ENCODE measurements at regions not wholly inside any gene's neighbourhood (a gene's known extent, or its start where the extent isn't known, plus 50 kb on each side); places are given as distances from the start of the nearest gene placed in this dataset.
A peak's percentile ranks its signal among the peaks of the same experiment; 100 is the strongest.

DNA sequence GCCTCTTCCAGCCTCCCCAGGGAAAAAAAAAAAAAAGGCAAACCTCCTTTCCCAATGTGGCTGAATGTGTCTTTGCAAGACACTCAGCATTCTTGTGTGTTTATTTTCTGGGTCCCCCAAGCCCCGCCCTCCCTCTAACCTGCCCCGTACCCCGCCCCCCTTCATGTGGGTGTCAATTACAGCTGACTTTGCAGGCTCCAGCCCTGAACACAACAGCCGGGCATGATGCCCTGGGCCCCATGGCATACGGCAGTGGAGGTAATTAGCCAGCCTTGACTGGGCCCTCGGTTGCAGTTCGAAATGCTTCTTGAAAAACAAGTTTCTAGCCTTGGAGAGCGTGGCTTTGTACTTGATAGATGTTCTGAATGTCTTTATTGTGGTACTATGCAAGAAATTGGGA lies 354.7 kb upstream of the RBFOX1 start:
- Histone ChIP-seq H3K9me3 (replicated peaks; ENCODE audit: control insufficient read depth, low read depth, low read length) (no peaks in the 10 kb centered on the region), H3K27me3 (ENCODE audit: control insufficient read depth, insufficient read depth, low read length) (no peaks in the 10 kb centered on the region), H3K4me1 (ENCODE audit: control insufficient read depth, insufficient read depth, low read length) (no peaks in the 10 kb centered on the region), H3K27ac (ENCODE audit: low read length) (no peak overlapping the region), H3K36me3 (ENCODE audit: control insufficient read depth, insufficient read depth, low read length) (no peaks in the 10 kb centered on the region), H3K4me3 (ENCODE audit: low read length) (no peak overlapping the region)
- 44% methylated on average over 6 of the region's 8 CpGs for WGBS (ENCODE audit: insufficient coverage)
- DNase-seq, result no peak

DNA sequence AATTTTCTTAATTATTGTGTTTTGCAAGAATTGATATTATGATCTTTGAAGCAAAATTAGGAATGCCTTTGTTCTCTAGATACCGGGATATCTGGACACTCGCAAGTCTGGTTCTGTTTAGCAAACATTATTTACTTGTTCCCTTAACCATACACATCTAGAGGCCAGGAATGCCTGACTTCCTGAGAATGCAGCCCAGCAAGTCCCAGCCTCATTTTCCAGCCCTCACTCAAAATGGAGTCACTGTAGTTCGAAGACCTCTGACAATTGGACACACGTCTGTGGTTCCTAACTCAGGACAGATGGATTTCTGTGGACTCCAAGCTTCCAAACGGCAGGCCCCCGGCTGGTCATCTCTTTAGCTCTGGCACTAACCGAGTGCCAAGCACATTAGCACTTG lies 355.4 kb upstream of the RBFOX1 start:
- Histone ChIP-seq H3K4me3 (ENCODE audit: low read length) (no peak overlapping the region), H3K27ac (ENCODE audit: low read length) (no peak overlapping the region)

DNA sequence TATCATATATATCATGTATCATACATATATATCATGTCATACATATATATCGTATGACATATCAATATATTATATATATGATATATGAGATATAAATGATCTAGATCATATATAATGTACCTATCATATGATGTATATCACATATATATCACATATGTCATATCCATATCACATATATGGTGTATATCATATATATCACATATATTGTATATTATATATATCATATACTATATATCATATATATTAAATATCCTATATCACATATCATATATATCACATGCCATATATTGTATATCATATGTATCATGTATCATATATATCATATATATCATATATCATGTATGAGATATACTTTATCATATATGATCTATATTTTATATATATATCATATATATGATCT lies 355.9 kb upstream of the RBFOX1 start:
- Histone ChIP-seq H3K36me3 (ENCODE audit: control insufficient read depth, insufficient read depth, low read length) (no peaks in the 10 kb centered on the region), H3K4me3 (ENCODE audit: low read length) (no peak overlapping the region), H3K9me3 (replicated peaks; ENCODE audit: control insufficient read depth, low read depth, low read length) (no peaks in the 10 kb centered on the region), H3K27me3 (ENCODE audit: control insufficient read depth, insufficient read depth, low read length) (no peaks in the 10 kb centered on the region), H3K27ac (ENCODE audit: low read length) (no peak overlapping the region), H3K4me1 (ENCODE audit: control insufficient read depth, insufficient read depth, low read length) (no peaks in the 10 kb centered on the region)
- no peak for DNase-seq
- no CpG with 5 or more reads among the region's 1 CpG for WGBS (ENCODE audit: insufficient coverage)

More for the DNA sequence above, 355.4 kb upstream of the RBFOX1 start:
- 75% methylated on average over 6 of the region's 7 CpGs for WGBS (ENCODE audit: insufficient coverage)
- H3K36me3 ChIP-seq (ENCODE audit: control insufficient read depth, insufficient read depth, low read length), result no peaks in the 10 kb centered on the region
- no peak for DNase-seq
- H3K27me3 ChIP-seq (ENCODE audit: control insufficient read depth, insufficient read depth, low read length), result no peaks in the 10 kb centered on the region
- no peaks in the 10 kb centered on the region for H3K4me1 ChIP-seq (ENCODE audit: control insufficient read depth, insufficient read depth, low read length)
- H3K9me3 ChIP-seq (replicated peaks; ENCODE audit: control insufficient read depth, low read depth, low read length), result no peaks in the 10 kb centered on the region

DNA sequence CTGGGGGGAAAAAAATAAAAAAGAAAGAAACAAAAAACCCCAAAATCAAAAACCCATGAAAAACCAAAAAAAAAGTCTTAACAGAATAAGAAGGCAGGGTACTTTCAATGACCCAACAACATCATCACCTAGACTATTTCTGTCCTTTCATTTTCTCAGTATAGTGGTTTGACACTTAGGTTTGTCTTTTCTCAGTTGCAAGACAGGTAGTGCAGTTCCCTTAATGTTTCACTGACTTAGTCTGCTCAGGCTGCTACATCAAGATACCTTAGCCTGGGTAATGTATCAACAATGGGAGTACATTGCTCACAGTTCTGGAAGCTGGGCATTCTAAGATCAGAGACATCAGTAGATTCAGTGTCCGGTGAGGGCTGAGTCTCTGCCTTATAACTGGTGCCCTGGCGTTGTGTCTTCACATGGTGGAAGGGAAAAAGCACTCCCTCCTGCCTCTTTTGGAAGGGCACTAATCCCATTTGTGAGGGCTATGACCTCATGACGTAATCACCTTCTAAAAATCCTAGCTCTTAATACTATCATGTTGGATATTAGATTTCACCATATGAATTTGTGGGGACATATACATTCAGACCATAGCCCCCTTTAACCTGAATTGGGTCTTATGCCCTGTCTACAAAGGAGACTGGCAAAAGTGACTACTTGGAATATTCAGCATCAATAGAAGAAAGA lies 362.3 kb upstream of the RBFOX1 start:
- no CpG with 5 or more reads among the region's 3 CpGs for WGBS (ENCODE audit: insufficient coverage)
- Histone ChIP-seq H3K36me3 (ENCODE audit: control insufficient read depth, insufficient read depth, low read length) (no peaks in the 10 kb centered on the region), H3K4me3 (ENCODE audit: low read length) (no peak overlapping the region), H3K9me3 (replicated peaks; ENCODE audit: control insufficient read depth, low read depth, low read length) (no peaks in the 10 kb centered on the region), H3K27me3 (ENCODE audit: control insufficient read depth, insufficient read depth, low read length) (peaks cover 2% of the 10 kb centered on the region), H3K27ac (ENCODE audit: low read length) (no peak overlapping the region), H3K4me1 (ENCODE audit: control insufficient read depth, insufficient read depth, low read length) (no peaks in the 10 kb centered on the region)
- DNase-seq, result no peak

DNA sequence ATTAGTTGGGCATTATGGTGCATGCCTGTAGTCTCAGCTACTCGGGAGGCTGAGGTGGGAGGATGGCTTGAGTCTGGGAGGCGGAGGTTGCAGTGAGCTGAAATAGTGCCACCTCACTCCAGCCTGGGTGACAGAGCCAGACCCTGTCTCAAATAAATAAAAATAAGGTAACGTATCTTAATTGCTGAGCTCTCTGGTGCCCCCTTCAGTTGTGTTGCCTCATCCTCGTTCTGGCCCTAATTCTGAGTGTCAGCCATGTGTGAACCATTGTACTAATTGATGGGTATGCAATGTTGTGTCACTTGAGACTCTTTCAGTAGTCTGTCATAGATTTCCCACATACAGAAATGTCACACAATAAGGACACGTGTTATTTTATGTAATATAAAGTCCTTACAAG lies 363.1 kb upstream of the RBFOX1 start:
- Histone ChIP-seq H3K27ac (ENCODE audit: low read length) (no peak overlapping the region), H3K4me3 (ENCODE audit: low read length) (no peak overlapping the region), H3K4me1 (ENCODE audit: control insufficient read depth, insufficient read depth, low read length) (no peaks in the 10 kb centered on the region), H3K36me3 (ENCODE audit: control insufficient read depth, insufficient read depth, low read length) (no peaks in the 10 kb centered on the region), H3K27me3 (ENCODE audit: control insufficient read depth, insufficient read depth, low read length) (peaks cover 2% of the 10 kb centered on the region), H3K9me3 (replicated peaks; ENCODE audit: control insufficient read depth, low read depth, low read length) (no peaks in the 10 kb centered on the region)
- no peak for DNase-seq
- WGBS (ENCODE audit: insufficient coverage), result 90% methylated on average over 2 of the region's 5 CpGs

DNA sequence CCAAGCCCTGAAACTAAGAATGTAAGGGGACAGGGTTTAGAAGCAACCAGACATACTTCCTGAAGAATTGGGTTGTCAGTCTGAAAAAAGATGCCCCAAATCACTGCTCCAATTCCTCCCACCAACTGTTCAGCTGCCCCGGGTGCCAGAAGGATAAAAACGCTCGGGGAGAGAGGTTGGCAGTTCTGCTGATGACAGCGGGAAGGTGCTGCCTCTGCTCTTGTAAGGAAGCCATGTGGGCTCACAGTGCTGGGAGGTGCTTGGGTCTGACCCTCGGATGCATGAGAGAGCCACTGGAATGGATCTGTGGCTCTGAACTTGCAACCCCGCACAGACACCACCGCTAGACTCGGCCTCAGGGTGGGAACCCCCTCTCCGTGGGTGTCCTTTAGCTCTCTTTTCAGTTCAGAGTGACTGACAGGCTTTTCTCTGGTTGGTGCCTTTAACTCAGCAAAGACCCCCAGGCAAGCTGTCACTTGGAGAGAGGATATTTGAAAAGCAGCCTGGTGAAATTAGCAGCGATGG lies 364.8 kb upstream of the RBFOX1 start:
- WGBS (ENCODE audit: insufficient coverage), result 49% methylated on average over 9 of the region's 10 CpGs
- H3K27ac ChIP-seq (ENCODE audit: low read length), result no peak overlapping the region
- H3K9me3 ChIP-seq (replicated peaks; ENCODE audit: control insufficient read depth, low read depth, low read length), result no peaks in the 10 kb centered on the region
- peaks cover 2% of the 10 kb centered on the region for H3K27me3 ChIP-seq (ENCODE audit: control insufficient read depth, insufficient read depth, low read length)
- DNase-seq, result no peak
- H3K4me1 ChIP-seq (ENCODE audit: control insufficient read depth, insufficient read depth, low read length), result no peaks in the 10 kb centered on the region
- no peaks in the 10 kb centered on the region for H3K36me3 ChIP-seq (ENCODE audit: control insufficient read depth, insufficient read depth, low read length)
- no peak overlapping the region for H3K4me3 ChIP-seq (ENCODE audit: low read length)

DNA sequence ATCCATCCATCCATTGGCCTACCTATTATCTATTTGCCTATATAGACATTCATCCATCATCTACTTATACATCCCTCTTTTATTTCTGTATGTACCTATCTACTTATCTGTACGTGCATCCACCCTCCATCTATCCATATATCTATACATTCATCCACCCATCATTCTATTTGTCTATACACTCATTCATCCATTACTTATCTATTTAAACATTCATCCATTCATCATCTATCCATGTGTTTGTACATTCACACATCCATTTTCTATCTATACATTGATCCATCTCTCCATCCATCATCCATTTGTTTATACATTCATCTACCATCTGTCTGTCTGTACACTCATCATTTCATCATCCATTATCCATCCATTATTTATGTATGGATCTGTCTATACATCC lies 365.7 kb upstream of the RBFOX1 start:
- Histone ChIP-seq H3K27me3 (ENCODE audit: control insufficient read depth, insufficient read depth, low read length) (peaks cover 2% of the 10 kb centered on the region), H3K27ac (ENCODE audit: low read length) (no peak overlapping the region), H3K4me3 (ENCODE audit: low read length) (no peak overlapping the region), H3K36me3 (ENCODE audit: control insufficient read depth, insufficient read depth, low read length) (no peaks in the 10 kb centered on the region), H3K4me1 (ENCODE audit: control insufficient read depth, insufficient read depth, low read length) (no peaks in the 10 kb centered on the region), H3K9me3 (replicated peaks; ENCODE audit: control insufficient read depth, low read depth, low read length) (no peaks in the 10 kb centered on the region)
- no peak for DNase-seq
- 50% methylated on average over 1 of the region's 1 CpG for WGBS (ENCODE audit: insufficient coverage)

DNA sequence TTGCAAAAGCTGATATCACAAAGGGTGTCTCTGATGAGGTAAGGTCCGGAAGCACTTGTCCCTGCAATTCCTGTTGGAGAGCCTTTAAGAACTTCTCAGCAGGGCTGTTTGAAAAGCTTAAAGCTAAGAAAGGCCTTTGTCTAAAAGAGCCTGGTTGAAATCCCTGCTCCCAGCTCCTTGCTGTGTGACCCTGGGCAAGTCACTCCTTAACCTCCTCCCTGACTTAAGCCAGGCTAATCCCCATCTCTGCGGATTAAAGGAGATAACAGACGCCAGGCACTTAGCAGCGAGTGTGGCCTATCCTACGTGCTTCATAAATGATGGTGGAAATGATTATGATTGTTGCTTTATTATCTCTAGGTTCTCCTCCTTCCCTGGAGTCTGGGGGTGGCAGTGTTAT lies 368.0 kb upstream of the RBFOX1 start:
- Histone ChIP-seq H3K27me3 (ENCODE audit: control insufficient read depth, insufficient read depth, low read length) (peaks cover 2% of the 10 kb centered on the region), H3K4me3 (ENCODE audit: low read length) (no peak overlapping the region), H3K27ac (ENCODE audit: low read length) (no peak overlapping the region), H3K36me3 (ENCODE audit: control insufficient read depth, insufficient read depth, low read length) (no peaks in the 10 kb centered on the region), H3K9me3 (replicated peaks; ENCODE audit: control insufficient read depth, low read depth, low read length) (no peaks in the 10 kb centered on the region), H3K4me1 (ENCODE audit: control insufficient read depth, insufficient read depth, low read length) (no peaks in the 10 kb centered on the region)
- 67% methylated on average over 1 of the region's 5 CpGs for WGBS (ENCODE audit: insufficient coverage)
- DNase-seq, result no peak

DNA sequence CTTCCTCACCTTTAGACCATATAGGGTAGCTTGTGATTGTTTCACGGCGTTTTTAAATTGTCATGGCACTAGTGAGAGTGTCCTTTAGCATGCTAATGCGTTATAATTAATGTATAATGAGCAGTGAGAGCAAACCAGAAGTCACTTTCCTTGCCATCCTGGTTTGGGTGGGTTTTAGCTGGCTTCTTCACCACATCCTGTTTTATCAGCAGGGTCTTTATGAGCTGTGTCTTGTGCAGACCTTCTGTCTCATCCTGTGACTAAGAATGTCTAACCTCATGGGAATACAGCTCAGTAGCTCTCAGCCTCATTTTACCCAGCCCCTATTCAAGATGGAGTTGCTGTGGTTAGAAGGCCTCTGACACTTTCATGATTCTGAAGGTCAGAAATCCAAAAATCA lies 370.9 kb upstream of the RBFOX1 start:
- Histone ChIP-seq H3K27me3 (ENCODE audit: control insufficient read depth, insufficient read depth, low read length) (no peaks in the 10 kb centered on the region), H3K4me1 (ENCODE audit: control insufficient read depth, insufficient read depth, low read length) (no peaks in the 10 kb centered on the region), H3K27ac (ENCODE audit: low read length) (no peak overlapping the region), H3K36me3 (ENCODE audit: control insufficient read depth, insufficient read depth, low read length) (no peaks in the 10 kb centered on the region), H3K4me3 (ENCODE audit: low read length) (no peak overlapping the region), H3K9me3 (replicated peaks; ENCODE audit: control insufficient read depth, low read depth, low read length) (no peaks in the 10 kb centered on the region)
- no peak for DNase-seq
- WGBS (ENCODE audit: insufficient coverage), result no CpG with 5 or more reads among the region's 3 CpGs

DNA sequence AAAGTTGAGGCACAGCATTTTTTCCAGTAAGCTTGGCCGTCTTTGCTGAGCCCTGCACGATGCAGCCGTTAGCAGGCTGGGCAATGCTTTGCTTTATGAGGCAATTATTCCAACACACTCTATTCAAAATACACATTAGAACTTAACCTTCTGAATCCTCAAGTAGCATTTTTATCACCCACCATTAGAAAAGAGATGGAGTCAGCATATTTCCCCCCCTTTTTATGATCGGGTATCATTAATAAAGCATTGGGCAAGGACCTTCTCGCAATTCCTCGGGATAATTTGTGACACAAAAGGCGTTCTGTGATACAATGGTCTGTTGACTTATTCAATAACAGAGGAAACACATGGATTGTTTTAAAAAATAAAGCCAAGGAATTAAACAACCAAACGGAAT lies 374.5 kb upstream of the RBFOX1 start:
- Histone ChIP-seq H3K4me3 (ENCODE audit: low read length) (no peak overlapping the region), H3K27ac (ENCODE audit: low read length) (no peak overlapping the region), H3K27me3 (ENCODE audit: control insufficient read depth, insufficient read depth, low read length) (no peaks in the 10 kb centered on the region), H3K9me3 (replicated peaks; ENCODE audit: control insufficient read depth, low read depth, low read length) (no peaks in the 10 kb centered on the region), H3K4me1 (ENCODE audit: control insufficient read depth, insufficient read depth, low read length) (no peaks in the 10 kb centered on the region), H3K36me3 (ENCODE audit: control insufficient read depth, insufficient read depth, low read length) (no peaks in the 10 kb centered on the region)
- WGBS (ENCODE audit: insufficient coverage), result 60% methylated on average over 4 of the region's 8 CpGs
- DNase-seq, result no peak

DNA sequence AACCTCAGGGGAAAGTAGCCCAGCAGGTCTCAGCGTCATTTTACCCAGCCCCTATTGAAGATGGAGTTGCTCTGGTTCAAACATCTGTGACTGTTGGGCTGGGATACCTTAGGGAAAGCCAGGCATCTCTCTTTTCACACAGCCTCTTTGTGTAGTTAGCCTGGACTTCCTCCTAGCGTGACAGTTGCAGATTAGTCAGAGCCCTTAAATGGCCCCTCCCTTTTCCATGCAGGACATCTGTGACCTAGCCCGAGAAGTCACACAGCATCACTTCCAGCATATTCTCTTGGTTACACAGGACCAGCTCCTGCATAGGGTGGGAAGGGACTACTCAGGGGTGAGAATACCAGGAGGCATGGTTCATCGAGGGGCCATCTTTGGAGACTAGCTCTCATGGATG lies 375.0 kb upstream of the RBFOX1 start:
- peak; percentile 2 for DNase-seq
- no peaks in the 10 kb centered on the region for H3K27me3 ChIP-seq (ENCODE audit: control insufficient read depth, insufficient read depth, low read length)
- no peak overlapping the region for H3K27ac ChIP-seq (ENCODE audit: low read length)
- WGBS (ENCODE audit: insufficient coverage), result 54% methylated on average over 3 of the region's 4 CpGs
- H3K36me3 ChIP-seq (ENCODE audit: control insufficient read depth, insufficient read depth, low read length), result no peaks in the 10 kb centered on the region
- no peak overlapping the region for H3K4me3 ChIP-seq (ENCODE audit: low read length)
- no peaks in the 10 kb centered on the region for H3K9me3 ChIP-seq (replicated peaks; ENCODE audit: control insufficient read depth, low read depth, low read length)
- H3K4me1 ChIP-seq (ENCODE audit: control insufficient read depth, insufficient read depth, low read length), result no peaks in the 10 kb centered on the region
